Cardiac muscle cell (in vitro differentiated cells and primary cell): ENCODE measurements at regions not wholly inside any gene's neighbourhood (a gene's known extent, or its start where the extent isn't known, plus 50 kb on each side); places are given as distances from the start of the nearest gene placed in this dataset.

Source experiments
- DNase-seq, 2 donors: peaks; one replicate each; pipeline versions ENCODE4 v3.0.0 to v3.0.0-alpha.2; 2010 to 2017; ENCODE audit warnings: low read depth in 1 of 2, low spot score in 1 of 2
- H3K27ac ChIP-seq: fragments of 200-600 bp; sonication (generic); 2 replicates; pipeline ENCODE4 v1.5.1; 2016
- H3K27me3 ChIP-seq: fragments of 200-600 bp; sonication (generic); 2 replicates; pipeline ENCODE4 v1.6.0; 2016; ENCODE audit warnings: control low read depth
- H3K36me3 ChIP-seq: fragments of 200-600 bp; sonication (generic); 2 replicates; pipeline ENCODE4 v1.5.1; 2016; ENCODE audit warnings: control low read depth
- H3K4me1 ChIP-seq: fragments of 200-600 bp; sonication (generic); 2 replicates; pipeline ENCODE4 v1.8.1; 2017; ENCODE audit warnings: low read depth, mild to moderate bottlenecking, mixed run types
- H3K4me3 ChIP-seq: fragments of 200-600 bp; sonication (generic); 2 replicates; pipeline ENCODE4 v1.5.1; 2016; ENCODE audit warnings: mild to moderate bottlenecking
- H3K9me3 ChIP-seq: fragments of 200-600 bp; sonication (generic); 2 replicates; pipeline ENCODE4 v1.5.1; 2017; ENCODE audit warnings: low read depth, mild to moderate bottlenecking, control low read depth
- TF ChIP-seq, protein P1 (sequence below): IDR thresholded peaks from 2 replicates; pipeline ENCODE4 v1.5.1; 2012; ENCODE audit warnings: low read depth, mild to moderate bottlenecking, low read length

DNA sequence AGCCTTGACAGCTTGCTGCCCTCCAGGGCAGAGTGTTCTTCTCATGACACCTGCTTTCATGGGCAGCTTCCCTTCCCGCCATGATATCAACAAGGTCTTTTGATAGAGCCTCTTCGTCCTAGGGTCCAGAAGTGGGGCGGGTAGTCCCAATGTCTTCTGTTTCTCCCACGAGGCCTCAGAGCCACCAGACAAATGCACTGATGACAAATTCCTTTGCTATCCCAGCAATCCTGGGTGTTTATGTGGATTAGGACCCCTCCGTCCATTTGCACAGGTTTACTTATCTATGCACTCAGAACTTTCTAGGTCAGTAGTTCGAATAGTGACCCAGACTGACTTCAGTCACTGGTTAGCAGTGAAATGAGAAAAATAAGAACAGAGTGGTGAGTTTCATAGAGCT is 52.6 kb upstream of the PRMT8 start:
- H3K4me3 ChIP-seq, result no peak overlapping the region
- DNase-seq, result no peak
- no peaks in the 10 kb centered on the region for H3K27me3 ChIP-seq
- TF ChIP-seq, protein P1, sequence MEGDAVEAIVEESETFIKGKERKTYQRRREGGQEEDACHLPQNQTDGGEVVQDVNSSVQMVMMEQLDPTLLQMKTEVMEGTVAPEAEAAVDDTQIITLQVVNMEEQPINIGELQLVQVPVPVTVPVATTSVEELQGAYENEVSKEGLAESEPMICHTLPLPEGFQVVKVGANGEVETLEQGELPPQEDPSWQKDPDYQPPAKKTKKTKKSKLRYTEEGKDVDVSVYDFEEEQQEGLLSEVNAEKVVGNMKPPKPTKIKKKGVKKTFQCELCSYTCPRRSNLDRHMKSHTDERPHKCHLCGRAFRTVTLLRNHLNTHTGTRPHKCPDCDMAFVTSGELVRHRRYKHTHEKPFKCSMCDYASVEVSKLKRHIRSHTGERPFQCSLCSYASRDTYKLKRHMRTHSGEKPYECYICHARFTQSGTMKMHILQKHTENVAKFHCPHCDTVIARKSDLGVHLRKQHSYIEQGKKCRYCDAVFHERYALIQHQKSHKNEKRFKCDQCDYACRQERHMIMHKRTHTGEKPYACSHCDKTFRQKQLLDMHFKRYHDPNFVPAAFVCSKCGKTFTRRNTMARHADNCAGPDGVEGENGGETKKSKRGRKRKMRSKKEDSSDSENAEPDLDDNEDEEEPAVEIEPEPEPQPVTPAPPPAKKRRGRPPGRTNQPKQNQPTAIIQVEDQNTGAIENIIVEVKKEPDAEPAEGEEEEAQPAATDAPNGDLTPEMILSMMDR, result no peak
- no peaks in the 10 kb centered on the region for H3K4me1 ChIP-seq
- no peak overlapping the region for H3K27ac ChIP-seq
- H3K36me3 ChIP-seq, result no peaks in the 10 kb centered on the region
- no peaks in the 10 kb centered on the region for H3K9me3 ChIP-seq
